ENCODE measurements at regions not wholly inside any gene's neighbourhood (a gene's known extent, or its start where the extent isn't known, plus 50 kb on each side); places are given as distances from the start of the nearest gene placed in this dataset.
A peak's percentile ranks its signal among the peaks of the same experiment; 100 is the strongest.

DNA sequence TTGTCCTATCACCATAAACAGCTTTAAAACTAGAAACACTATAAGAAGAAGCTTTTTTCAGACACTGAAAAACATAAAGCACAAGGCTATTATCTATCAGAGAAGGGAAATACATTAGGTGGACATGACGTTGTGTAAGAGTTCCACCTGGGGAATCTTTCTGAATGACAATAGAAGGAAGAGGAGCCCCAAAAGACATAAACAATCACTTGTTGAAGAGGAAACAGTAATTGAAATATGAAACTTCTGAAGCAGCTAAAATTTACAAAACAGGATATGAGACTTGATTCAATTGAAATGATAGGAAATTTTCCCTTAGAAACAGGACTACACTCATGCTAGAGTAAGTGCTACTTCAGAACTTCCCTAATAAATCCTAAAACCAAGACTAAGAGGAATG, 933.6 kb downstream of the EFNA5 start:
- Histone ChIP-seq H3K9me1 (replicated peaks; ENCODE audit: control insufficient read depth, extremely low read depth, insufficient read depth, low read length) (no peaks in the 10 kb centered on the region), H3K4me3 (replicated peaks in 1 of 3; ENCODE audit: insufficient read depth in 1 of 3, low read depth in 1 of 3, low read length in 3 of 3) (peak overlapping the region in 1 of 3 experiments; percentile 2), H3K79me2 (ENCODE audit: control insufficient read depth, insufficient read depth, low read length) (no peaks in the 10 kb centered on the region), H4K20me1 (replicated peaks; ENCODE audit: control insufficient read depth, extremely low read depth, insufficient read depth, low read length) (no peaks in the 10 kb centered on the region), H3K9ac (replicated peaks; ENCODE audit: extremely low read depth, insufficient read depth, low read length) (no peak overlapping the region), H2AFZ (ENCODE audit: low read depth, low read length) (peak overlapping the region; percentile 72), H3K9me3 (replicated peaks; ENCODE audit: control insufficient read depth, insufficient read depth, low read length) (no peaks in the 10 kb centered on the region), H3K4me2 (ENCODE audit: insufficient read depth, low read length) (peak overlapping the region; percentile 70), H3K4me1 (ENCODE audit: control insufficient read depth, extremely low read depth, insufficient read depth, low read length) (peaks cover 16% of the 10 kb centered on the region), H3K36me3 (ENCODE audit: control insufficient read depth in 2 of 2, extremely low read depth in 1 of 2, insufficient read depth in 2 of 2, low read length in 2 of 2) (no peaks in the 10 kb centered on the region), H3K27me3 (ENCODE audit: control insufficient read depth in 2 of 2, insufficient read depth in 2 of 2, low read length in 2 of 2) (no peaks in the 10 kb centered on the region), H3K27ac (ENCODE audit: insufficient read depth, low read depth, low read length) (peak overlapping the region; percentile 45)
- ChIA-PET POLR2A (no interaction called here), CTCF (interaction anchor here (0.9 to 1.7 kb wide), 4 partner anchors 9 to 468 kb away, joined by 3 to 8 read pairs (median 4); no protein-coding TSS in a partner anchor)
- dilution Hi-C loops (cut with MboI; ENCODE audit: extremely low pct_ligation_motif_present, low sequenced_read_pairs): no loop called here
- DNase-seq (ENCODE audit: low read depth, low spot score) (peak; percentile 80), FAIRE-seq (no peak)
- intact Hi-C loops (cut with micrococcal nuclease): loop anchor here (1.0 kb wide), 1 partner anchor 934 kb away; no protein-coding TSS in a partner anchor
- TF ChIP-seq FOS (IDR thresholded peaks at IDR 0.05; ENCODE audit: borderline replicate concordance, insufficient read depth, low read length) (no peak), GATA2 (IDR thresholded peaks at IDR 0.05; ENCODE audit: insufficient read depth, insufficient read length, low read depth, low read length) (no peak), POLR2AphosphoS5 (IDR thresholded peaks at IDR 0.05; ENCODE audit: insufficient read depth, low read depth, low read length) (no peak), JUN (IDR thresholded peaks at IDR 0.05; ENCODE audit: borderline replicate concordance, insufficient read depth, insufficient read length, low read depth) (no peak), MYC (IDR thresholded peaks at IDR 0.05; ENCODE audit: low read depth, low read length) (no peak), POLR2A (IDR thresholded peaks at IDR 0.05; ENCODE audit: low read depth, low read length) (no peak), EZH2 (IDR thresholded peaks at IDR 0.05; ENCODE audit: borderline replicate concordance, low read depth, low read length, severe bottlenecking) (no peak)
- TF ChIP-seq, protein P1, sequence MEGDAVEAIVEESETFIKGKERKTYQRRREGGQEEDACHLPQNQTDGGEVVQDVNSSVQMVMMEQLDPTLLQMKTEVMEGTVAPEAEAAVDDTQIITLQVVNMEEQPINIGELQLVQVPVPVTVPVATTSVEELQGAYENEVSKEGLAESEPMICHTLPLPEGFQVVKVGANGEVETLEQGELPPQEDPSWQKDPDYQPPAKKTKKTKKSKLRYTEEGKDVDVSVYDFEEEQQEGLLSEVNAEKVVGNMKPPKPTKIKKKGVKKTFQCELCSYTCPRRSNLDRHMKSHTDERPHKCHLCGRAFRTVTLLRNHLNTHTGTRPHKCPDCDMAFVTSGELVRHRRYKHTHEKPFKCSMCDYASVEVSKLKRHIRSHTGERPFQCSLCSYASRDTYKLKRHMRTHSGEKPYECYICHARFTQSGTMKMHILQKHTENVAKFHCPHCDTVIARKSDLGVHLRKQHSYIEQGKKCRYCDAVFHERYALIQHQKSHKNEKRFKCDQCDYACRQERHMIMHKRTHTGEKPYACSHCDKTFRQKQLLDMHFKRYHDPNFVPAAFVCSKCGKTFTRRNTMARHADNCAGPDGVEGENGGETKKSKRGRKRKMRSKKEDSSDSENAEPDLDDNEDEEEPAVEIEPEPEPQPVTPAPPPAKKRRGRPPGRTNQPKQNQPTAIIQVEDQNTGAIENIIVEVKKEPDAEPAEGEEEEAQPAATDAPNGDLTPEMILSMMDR (IDR thresholded peaks at IDR 0.05; ENCODE audit: extremely low read depth in 1 of 2, insufficient read depth in 1 of 2, low read depth in 1 of 2, low read length in 2 of 2): no peak
- BruUV-seq (replicated peaks): no TSS peak

All from endothelial cell of umbilical vein (primary cell).